HuH-7 (cell line): ENCODE measurements at regions not wholly inside any gene's neighbourhood (a gene's known extent, or its start where the extent isn't known, plus 50 kb on each side); places are given as distances from the start of the nearest gene placed in this dataset.
"Not testable (repeated sequence)": the region's sequence is repeated elsewhere in the genome, so short reads cannot be mapped to it uniquely, and the experiment has no call there.

ENCODE experiments used
- DNase-seq: peaks from one replicate; pipeline ENCODE4 v3.0.0; 2011; ENCODE audit warnings: low spot score

DNA sequence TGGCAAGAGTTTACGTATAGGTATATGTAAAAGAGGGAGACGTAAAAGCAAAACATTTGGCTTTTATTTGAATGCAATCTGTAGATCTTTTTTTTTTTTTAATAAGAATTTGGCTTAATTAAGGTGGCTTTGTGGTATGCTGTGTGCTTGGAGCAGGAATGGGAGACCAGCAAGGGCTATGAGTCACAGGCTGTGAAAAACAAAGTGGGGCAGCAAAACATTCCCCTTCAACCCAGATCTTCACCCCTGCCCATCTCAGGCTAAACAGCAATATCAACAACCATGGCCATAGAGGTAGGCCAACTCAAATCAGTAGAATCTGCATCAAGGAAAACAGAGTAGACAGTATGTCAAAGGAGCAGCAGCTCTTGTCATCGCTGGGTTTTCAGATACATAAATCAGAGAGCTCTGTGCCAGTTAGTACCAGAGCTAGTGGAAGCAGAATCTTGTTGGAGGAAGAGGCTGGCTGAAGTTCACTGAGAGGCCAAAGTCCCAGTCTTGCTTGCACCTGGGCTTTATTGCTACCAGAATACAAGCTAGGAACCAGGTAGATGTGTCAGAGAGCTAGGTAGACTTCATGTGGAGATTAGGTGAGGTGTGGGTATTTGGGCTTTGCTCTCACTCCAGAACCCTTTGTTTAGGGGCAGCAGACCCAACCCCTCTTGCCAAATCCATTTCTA is 191.5 kb upstream of the FANCL start:
- DNase-seq, result no peak

DNA sequence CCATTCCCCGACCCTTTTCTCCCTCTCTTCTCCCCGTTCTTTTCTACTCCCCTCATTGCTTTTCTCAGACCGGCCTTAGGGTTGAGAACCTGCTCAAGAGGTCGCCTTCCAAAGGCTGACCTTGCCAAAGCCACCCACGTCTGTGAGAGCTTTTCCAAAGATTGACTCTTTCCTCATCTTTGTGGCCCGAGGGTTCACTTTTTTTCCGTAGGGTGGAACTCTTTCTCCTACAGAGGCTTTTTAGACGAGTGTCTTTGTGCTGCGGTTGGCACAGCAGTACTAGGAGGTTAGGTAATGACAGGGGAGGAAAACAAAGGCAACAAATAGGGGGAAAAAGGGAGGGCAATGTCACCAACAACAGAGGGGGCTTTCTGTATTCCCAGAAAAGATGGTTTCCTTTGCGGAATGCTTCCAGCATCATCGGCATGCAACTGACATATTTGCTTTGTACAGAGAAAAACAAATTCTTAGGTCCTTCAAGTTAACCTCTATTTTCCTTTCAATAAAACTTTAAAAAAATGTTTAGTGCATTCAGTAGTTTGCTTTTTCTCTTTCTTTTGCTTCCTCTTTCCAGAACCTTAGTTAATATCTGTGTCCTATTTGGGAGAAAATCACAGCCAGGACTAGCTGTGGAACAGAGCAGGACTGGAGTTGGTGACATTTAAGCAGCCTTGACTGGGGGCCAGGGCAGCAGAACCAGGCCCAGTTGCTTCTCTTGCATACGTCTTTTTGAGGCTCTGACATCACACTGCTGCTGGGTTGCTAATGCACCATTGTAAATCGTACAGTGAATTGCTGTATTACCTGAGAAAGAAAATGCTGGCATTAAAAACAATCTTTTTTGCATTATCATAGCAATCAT is 188.1 kb upstream of the FANCL start:
- no peak for DNase-seq

DNA sequence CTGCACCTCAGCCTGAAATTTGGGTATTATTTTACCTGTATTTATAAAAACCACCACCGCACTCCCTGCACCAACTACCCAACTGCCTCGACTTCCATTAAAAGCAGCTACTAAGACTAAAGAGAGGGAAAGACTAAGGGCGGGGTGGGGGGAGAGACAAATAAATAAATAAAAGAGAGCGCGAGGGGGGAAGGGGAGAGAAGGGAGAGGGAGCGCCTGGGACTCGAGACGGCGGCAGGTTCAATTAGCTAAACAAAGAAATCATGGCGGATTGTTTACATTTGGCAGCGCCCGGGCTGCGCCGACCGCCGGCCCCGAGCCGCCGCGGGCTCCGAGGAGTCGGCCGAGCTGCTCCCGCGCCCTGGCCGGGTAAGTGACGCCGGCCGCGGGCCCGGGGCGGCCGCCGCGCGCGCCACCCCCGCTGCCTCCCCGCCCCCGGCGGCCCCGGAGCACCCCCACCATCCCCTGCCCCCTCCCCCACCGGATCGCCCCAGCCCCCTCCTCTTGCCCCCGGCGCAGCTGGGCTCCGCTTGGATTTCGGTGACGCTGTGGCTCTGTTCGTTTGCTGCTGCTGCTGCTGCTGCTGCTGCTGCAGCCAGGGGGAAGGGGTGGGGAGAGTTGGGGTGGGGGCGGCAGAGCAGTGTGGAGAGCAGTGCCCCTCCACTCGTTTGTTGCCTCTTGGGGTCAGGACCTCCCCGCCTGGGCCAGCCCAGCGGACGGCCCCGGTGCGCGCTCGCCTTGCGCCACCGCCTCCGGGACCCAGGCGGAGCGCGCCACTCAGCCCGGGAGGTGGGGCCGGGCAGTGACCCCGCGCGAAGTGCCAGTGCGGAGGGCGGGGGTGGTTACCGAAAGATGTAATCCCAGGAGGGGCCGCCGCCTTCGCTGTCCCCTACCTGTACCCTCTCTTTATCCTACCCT is 187.2 kb upstream of the FANCL start:
- peak; percentile 57 for DNase-seq

DNA sequence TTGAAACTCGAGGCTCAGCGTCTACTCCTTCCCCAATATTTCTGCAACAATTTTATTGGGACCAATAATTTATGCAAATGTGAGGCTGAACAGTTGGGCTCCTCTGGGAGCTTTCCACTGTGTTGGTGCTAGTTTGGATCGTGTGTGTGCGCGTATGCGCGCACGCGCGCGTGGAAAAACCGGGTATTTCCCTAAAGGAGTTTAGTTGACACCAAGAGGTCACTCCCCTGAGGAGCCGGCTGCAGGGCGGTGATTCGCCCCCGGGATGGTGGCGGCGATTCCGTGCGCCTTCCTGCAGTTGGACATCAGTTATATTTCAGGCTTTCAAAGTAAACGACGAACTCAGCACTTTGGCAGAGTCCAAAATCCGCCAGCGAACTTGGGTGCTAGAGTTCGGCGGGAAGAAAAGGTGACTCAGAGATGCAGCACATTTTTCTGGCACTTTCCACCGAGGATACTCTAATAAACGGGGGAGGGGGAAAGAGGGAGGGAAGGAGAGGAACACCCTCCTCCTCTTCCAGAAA is 186.5 kb upstream of the FANCL start:
- DNase-seq, result peak; percentile 19

GRCh38 chr2:58425368-58425767 is 184.2 kb upstream of the FANCL start:
- no peak for DNase-seq

DNA sequence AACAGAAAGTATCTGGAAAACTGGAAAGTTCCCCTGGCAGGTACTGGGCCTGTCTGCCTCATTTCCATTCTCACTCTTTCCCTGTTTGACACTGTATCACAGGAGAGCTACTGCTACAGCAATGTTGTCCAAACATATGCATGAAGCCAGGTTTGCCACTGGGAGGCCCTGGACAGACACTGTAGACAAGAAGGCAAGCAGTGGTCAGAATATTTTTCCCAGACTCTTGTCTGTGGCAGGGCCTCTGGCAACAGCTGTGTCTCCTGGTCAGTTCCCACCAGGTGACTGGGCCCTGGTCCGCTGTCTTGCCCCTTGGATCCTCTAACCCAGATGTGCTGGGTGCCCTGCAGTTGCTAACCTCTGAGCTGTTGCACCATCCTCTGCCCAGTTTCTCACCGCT is 178.9 kb upstream of the FANCL start:
- DNase-seq, result no peak

- DNase-seq, result no peak
Measured at GRCh38 chr2:58416696-58417095, 175.6 kb upstream of the FANCL start.

GRCh38 chr2:58414506-58414905 is 173.4 kb upstream of the FANCL start:
- DNase-seq, result no peak

DNA sequence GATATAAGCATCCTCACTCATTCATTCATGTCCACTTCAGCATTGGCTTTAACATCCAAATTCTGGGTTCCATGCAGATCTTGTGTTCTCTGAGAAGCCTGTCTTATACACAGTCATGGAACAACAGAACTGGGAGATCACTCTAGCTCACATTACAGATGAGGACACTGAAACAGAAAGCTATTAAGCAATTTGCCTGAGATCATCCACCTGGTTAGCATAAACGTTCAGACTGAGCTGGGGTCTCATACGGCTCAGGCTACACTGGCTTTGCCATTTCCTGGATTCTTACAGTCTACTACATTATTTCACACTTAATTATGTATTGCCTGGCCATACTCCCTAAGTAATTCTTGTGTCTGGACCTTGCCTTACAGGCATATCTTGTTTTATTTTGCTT is 169.4 kb upstream of the FANCL start:
- no peak for DNase-seq

DNA sequence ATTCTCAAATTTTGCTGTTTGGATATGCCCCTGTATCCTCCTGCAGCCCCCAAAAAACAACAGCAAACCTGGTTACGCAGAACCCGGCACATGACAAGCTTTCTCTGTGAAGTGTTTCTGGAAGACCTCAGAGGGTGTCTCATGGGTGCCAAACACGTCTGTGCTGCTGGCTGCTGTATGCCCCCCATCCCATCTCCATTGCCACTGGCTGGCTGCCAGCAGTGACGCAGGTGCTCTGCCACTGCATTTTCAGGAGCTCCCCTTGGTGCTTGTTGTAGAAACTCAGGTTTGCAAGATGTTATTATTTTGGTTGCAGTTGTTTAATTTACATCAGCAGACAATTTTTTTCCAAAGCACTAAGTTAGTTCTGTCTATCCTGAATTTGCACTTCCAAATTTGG is 166.4 kb upstream of the FANCL start:
- no peak for DNase-seq

GRCh38 chr2:58405341-58405740 is 164.2 kb upstream of the FANCL start:
- no peak for DNase-seq

DNA sequence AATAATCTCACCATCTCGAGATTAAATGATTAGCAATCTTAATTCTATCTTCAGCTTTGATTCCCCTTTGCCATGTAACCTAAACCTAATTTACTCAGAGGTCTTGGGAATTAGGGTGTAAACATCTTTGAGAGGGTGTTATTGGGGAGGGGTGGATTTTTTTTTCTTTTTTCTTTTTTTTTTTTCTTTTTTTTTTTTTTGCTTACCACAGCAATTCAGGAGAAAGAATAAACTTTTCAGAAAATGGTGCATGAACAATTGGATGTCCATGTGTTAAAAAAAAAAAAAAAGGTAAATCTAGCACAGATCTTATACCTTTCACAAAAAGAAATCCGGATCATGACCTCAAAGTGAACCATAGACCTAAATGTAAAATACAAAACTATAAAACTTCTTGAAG is 160.8 kb upstream of the FANCL start:
- DNase-seq, result no peak

DNA sequence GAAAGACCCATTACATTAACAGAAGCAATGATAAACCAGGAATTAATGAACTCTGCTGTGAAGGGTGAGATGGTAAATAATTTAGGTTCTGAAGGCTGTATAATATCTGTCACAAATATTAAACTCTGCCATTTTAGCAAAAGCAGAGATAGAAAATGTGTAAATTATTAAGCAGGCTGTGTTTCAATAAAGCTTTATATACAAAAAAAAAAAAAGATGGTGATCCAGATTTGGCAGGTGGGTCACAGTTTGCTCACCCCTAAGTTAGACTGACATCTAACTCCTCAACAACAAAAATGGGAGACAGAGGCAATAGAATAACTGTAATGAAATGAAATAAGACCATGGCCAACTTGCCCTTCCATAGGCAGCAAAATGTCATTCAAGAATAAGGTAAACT is 157.3 kb upstream of the FANCL start:
- no peak for DNase-seq

DNA sequence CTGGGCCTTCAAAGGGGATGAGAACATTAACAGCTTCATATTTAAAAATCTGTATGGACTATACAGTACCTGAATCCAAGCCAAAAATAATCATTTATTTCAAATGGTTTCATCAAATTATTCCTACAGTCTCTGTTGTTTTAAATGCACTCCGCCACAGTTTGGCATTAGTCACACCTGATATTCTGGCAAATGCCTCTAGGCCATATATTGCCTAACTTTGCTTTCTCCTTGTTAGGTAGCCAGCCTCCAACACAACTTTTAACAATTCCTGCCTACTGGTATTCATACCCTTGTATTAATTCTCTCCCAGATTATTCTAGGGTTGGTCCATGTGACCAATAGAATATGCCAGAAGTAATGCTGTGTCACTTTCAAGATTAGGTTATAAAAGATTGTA is 146.6 kb upstream of the FANCL start:
- no peak for DNase-seq

DNA sequence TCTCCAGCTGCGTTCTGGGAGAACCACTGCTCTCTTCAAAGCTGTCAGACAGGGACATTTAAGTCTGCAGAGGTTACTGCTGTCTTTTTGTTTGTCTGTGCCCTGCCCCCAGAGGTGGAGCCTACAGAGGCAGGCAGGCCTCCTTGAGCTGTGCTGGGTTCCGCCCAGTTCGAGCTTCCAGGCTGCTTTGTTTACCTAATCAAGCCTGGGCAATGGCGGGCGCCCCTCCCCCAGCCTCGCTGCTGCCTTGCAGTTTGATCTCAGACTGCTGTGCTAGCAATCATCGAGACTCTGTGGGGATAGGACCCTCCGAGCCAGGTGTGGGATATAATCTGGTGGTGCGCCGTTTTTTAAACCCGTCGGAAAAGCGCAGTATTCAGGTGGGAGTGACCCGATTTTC is 145.8 kb upstream of the FANCL start:
- DNase-seq, result not testable (repeated sequence)

- DNase-seq, result no peak
Measured at GRCh38 chr2:58378152-58378551, 137.0 kb upstream of the FANCL start.

DNA sequence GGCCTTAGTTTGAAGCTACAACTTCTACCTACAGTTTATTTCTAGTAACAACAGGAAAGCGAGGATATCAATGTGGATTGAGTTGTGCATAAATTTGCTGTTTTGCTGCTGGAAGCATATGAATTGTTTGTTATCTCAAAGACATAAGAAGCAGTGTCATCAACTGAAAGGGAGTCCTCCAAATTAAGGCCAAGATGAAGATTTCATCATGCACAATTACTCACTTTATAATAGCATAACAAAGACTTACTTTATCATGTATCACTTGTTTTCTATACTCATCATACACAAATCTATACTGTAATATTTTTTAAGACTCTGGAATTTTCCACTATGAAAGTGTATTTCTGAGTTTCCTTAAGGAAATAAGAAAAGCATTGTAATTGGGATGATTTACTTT is 136.1 kb upstream of the FANCL start:
- DNase-seq, result no peak

GRCh38 chr2:58376592-58376991 is 135.5 kb upstream of the FANCL start:
- DNase-seq, result no peak

DNA sequence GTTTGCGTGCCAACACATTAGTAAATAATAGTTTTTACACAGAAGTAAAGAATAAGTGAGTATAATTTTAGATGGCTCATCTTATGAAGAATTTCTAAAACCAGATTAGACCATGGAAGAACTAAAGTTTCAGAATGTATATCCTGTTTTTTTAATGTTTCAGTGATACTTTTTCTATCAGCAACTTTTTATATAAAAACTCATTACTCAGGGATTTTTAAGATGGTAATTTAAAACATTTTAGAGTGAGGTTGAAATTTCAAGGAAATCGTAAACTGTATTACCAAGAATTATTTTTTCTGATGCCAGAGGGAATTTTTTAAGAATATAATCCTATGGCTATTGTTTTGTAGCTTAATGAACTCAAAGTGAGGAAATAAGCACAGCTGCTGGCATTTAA is 128.5 kb upstream of the FANCL start:
- DNase-seq, result no peak

GRCh38 chr2:58364098-58364497 is 123.0 kb upstream of the FANCL start:
- no peak for DNase-seq

DNA sequence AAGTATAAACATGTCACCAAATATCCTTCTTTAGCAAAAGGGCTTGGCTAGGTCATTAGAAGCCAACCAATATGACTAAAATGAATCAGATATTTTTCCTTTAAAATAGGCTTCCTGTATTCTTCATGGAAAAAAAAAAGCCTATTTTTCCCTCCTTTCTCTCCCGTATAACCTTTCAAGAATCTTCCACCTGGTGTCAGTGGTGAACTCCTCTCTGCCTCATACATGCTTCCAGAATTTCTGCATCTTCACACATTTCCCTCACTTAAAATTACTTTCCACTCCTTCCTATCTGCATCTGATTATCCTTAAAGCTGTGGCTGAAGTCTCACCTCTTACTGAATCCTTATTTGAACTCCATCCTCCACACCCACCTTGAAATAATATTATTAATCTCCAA is 116.9 kb upstream of the FANCL start:
- no peak for DNase-seq

DNA sequence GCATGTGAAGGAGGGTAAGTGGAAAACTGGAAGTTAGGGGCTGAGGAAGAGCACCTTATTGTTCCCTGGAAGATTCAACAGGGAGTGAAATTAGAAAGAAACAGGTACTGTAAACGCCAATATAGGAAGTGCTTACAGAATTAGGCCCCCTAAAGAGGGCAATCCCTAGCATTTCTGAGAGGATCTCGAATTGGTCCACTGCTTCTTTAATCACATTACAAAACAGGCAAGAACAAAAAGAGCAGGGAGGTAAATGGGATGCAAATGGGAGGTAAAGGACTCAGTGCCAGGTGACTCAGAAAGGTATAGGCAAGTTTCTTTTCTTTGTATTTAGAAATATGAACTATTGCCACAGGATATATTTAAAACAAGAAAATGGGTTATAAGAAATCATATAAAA is 116.4 kb upstream of the FANCL start:
- DNase-seq, result no peak
